Heart left ventricle (tissue), 16 donors: ENCODE measurements at regions not wholly inside any gene's neighbourhood (a gene's known extent, or its start where the extent isn't known, plus 50 kb on each side); places are given as distances from the start of the nearest gene placed in this dataset.

ENCODE experiments used
- ATAC-seq, 4 donors: fragments of 200-7000 bp; cut with Tn5 transposase; one replicate each; pipeline ENCODE4 v1.9.1; 2020 to 2022; ENCODE audit warnings: moderate library complexity in 4 of 4, mild to moderate bottlenecking in 3 of 4, moderate number of reproducible peaks in 1 of 4
- DNase-seq, 5 donors: peaks; one replicate each; pipeline ENCODE4 v3.0.0-alpha.2; 2020
- H3K27ac ChIP-seq, 12 donors: fragments of 200-600 bp; sonication (generic) in 4 of 12; one replicate each; pipeline versions ENCODE4 v1.5.0 to v1.8.0; 2016 to 2022; ENCODE audit warnings: mild to moderate bottlenecking in 2 of 12
- H3K27me3 ChIP-seq, 9 donors: fragments of 200-600 bp; sonication (generic) in 2 of 9; one replicate each; pipeline versions ENCODE4 v1.5.1 to v1.8.0; 2016 to 2022; ENCODE audit warnings: mild to moderate bottlenecking in 3 of 9
- H3K36me3 ChIP-seq, 9 donors: fragments of 200-600 bp; sonication (generic) in 2 of 9; one replicate each; pipeline versions ENCODE4 v1.5.0 to v1.8.0; 2018 to 2022; ENCODE audit warnings: mild to moderate bottlenecking in 2 of 9
- H3K4me1 ChIP-seq, 12 donors: fragments of 200-600 bp; sonication (generic) in 4 of 12; one replicate each; pipeline versions ENCODE4 v1.5.0 to v1.8.0; 2016 to 2022; ENCODE audit warnings: mild to moderate bottlenecking in 3 of 12
- H3K4me3 ChIP-seq, 12 donors: fragments of 200-600 bp; sonication (generic) in 4 of 12; one replicate each; pipeline versions ENCODE4 v1.5.0 to v1.8.0; 2017 to 2022; ENCODE audit warnings: mild to moderate bottlenecking in 9 of 12, moderate library complexity in 4 of 12
- H3K9me3 ChIP-seq, 12 donors: fragments of 200-600 bp; sonication (generic) in 4 of 12; one replicate each; pipeline versions ENCODE4 v1.5.0 to v1.8.0; 2016 to 2022; ENCODE audit warnings: mild to moderate bottlenecking in 1 of 12
- POLR2A ChIP-seq, 2 donors: fragments of 450-650 bp; IDR thresholded peaks; one replicate each; pipeline ENCODE4 v1.6.1; 2017; ENCODE audit warnings: antibody characterized with exemption in 2 of 2, mild to moderate bottlenecking in 2 of 2, moderate library complexity in 2 of 2
- WGBS, 4 donors: extraction: QIAGEN DNeasy Blood & Tissue Kit in 2 of 4; methylation state at CpG; one replicate each; pipeline versions ENCODE4 v1.1.5 to v1.1.7; 2013 to 2018; 5-methylcytosine and 5-hydroxymethylcytosine counted together
- intact Hi-C, 10 donors: fragments of 100-400 bp; cut with DNase I; formaldehyde crosslinking; loops; one replicate each; pipeline versions ENCODE4 v1.11.1 to v1.14.2; 2022
- TF ChIP-seq, protein P1 (sequence below), 12 donors: fragments of 200-600 bp; sonication (generic) in 4 of 12; IDR thresholded peaks; one replicate each; pipeline versions ENCODE4 v1.5.0 to v1.8.0; 2018 to 2022; ENCODE audit warnings: antibody characterized with exemption in 12 of 12, mild to moderate bottlenecking in 5 of 12
- donor health status: ischemic (EF 13 %, LVEDD 7.1; RV severe dilation, severe dysfunction).
- donor health status: healthy with polysubstance abuse.
- donor health status: DM: no; HTN: yes; CAD: no.
- donor health status: DM: no; HTN: no; CAD: no.
- donor health status: ischemic (EF 25% LVEDD 6.9; RV normal size, moderate dysfunction).
- donor health status: ischemic (EF 25% LVEDD 5.7; RV mildly dilated, moderate dysfunction).
- donor health status: healthy.
- donor health status: DM: yes; HTN: yes; CAD: no.
- donor health status: ischemic (EF 35%, LVEDD 5.7; RV mildly dilated, moderate dysfunction).
- donor health status: nonischemic (EF 11% LVEDD 7.7; RV severe dilation, severe dysfunction).
- donor health status: DM: yes; HTN: yes; CAD: no.
- donor health status: PGD.
- donor health status: ischemic (EF 29% LVEDD 5.4; RV normal size, mild dysfunction).
- donor health status: nonischemic (EF 23%, LVEDD 6.1; RV moderate dilation, normal function).

GRCh38 chr3:1752205-1752604 is 346.5 kb upstream of the CNTN4 start:
- TF ChIP-seq, protein P1, sequence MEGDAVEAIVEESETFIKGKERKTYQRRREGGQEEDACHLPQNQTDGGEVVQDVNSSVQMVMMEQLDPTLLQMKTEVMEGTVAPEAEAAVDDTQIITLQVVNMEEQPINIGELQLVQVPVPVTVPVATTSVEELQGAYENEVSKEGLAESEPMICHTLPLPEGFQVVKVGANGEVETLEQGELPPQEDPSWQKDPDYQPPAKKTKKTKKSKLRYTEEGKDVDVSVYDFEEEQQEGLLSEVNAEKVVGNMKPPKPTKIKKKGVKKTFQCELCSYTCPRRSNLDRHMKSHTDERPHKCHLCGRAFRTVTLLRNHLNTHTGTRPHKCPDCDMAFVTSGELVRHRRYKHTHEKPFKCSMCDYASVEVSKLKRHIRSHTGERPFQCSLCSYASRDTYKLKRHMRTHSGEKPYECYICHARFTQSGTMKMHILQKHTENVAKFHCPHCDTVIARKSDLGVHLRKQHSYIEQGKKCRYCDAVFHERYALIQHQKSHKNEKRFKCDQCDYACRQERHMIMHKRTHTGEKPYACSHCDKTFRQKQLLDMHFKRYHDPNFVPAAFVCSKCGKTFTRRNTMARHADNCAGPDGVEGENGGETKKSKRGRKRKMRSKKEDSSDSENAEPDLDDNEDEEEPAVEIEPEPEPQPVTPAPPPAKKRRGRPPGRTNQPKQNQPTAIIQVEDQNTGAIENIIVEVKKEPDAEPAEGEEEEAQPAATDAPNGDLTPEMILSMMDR (IDR thresholded peaks at IDR 0.05): no peak
- H3K36me3 ChIP-seq: no peaks in the 10 kb centered on the region
- WGBS, 4 donors: 60 to 71% (median 69%) methylated on average over 6 of the region's 6 CpGs
- ATAC-seq (no peak), DNase-seq (no peak)
- peaks cover 0 to 11% (median 2%) of the 10 kb centered on the region in 12 donors for H3K9me3 ChIP-seq
- no peaks in the 10 kb centered on the region for H3K27me3 ChIP-seq
- no peaks in the 10 kb centered on the region for H3K4me1 ChIP-seq
- no peak overlapping the region for H3K4me3 ChIP-seq
- intact Hi-C loops: no loop called here
- no peak overlapping the region for H3K27ac ChIP-seq

DNA sequence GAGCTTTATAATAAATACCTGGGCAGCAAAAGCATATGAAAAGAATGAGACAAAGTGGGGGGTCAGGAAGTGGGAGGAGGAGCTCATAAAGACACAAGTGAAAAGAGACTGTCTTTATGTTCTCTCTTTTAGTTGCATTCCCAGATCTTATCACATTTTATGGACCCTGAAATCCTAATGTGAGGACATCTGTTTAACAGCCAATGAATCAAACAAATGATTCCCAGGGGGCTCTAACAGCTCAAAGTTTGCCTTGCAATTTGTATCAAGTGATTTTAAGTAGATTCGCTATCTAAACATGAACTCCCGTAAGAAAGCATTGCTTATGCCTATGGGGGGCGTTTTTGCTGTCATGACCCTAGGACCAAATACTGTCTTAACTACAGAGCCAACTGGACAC is 332.3 kb upstream of the CNTN4 start:
- intact Hi-C loops: no loop called here
- Histone ChIP-seq H3K4me3 (no peak overlapping the region), H3K27me3 (no peaks in the 10 kb centered on the region), H3K4me1 (no peaks in the 10 kb centered on the region), H3K9me3 (peaks cover 0 to 12% (median 2%) of the 10 kb centered on the region in 12 donors), H3K27ac (no peak overlapping the region), H3K36me3 (no peaks in the 10 kb centered on the region)
- no peak for TF ChIP-seq POLR2A (IDR thresholded peaks at IDR 0.05)
- TF ChIP-seq, protein P1 (IDR thresholded peaks at IDR 0.05): no peak
- ATAC-seq: no peak
- no peak for DNase-seq
- 58 to 73% (median 64%) methylated on average over 3 of the region's 3 CpGs for WGBS, 4 donors

- DNase-seq (no peak), ATAC-seq (no peak)
- 20 to 59% (median 34%) methylated on average over 1 of the region's 1 CpG for WGBS, 4 donors
- no peaks in the 10 kb centered on the region for H3K27me3 ChIP-seq
- intact Hi-C loops: no loop called here
- peaks cover 0 to 7% (median 0%) of the 10 kb centered on the region in 12 donors for H3K9me3 ChIP-seq
- H3K4me3 ChIP-seq: no peak overlapping the region
- no peaks in the 10 kb centered on the region for H3K4me1 ChIP-seq
- no peaks in the 10 kb centered on the region for H3K36me3 ChIP-seq
- TF ChIP-seq, protein P1 (IDR thresholded peaks at IDR 0.05): no peak
- no peak for TF ChIP-seq POLR2A (IDR thresholded peaks at IDR 0.05)
- H3K27ac ChIP-seq: no peak overlapping the region
Observed at GRCh38 chr3:1773679-1774078, 325.0 kb upstream of the CNTN4 start.

- H3K4me1 ChIP-seq: no peaks in the 10 kb centered on the region
- no peak overlapping the region for H3K27ac ChIP-seq
- no peaks in the 10 kb centered on the region for H3K27me3 ChIP-seq
- intact Hi-C loops: no loop called here
- WGBS, 4 donors: 71 to 79% (median 74%) methylated on average over 3 of the region's 3 CpGs
- peaks cover 0 to 7% (median 0%) of the 10 kb centered on the region in 12 donors for H3K9me3 ChIP-seq
- no peak for DNase-seq
- H3K4me3 ChIP-seq: no peak overlapping the region
- ATAC-seq: no peak
- no peaks in the 10 kb centered on the region for H3K36me3 ChIP-seq
- TF ChIP-seq POLR2A (IDR thresholded peaks at IDR 0.05): no peak
- TF ChIP-seq, protein P1 (IDR thresholded peaks at IDR 0.05): no peak
Observed at GRCh38 chr3:1774597-1774996, 324.1 kb upstream of the CNTN4 start.
